Activated CD4-positive, alpha-beta T cell treated with anti-CD3 and anti-CD28 coated beads for 36 hours (primary cell): ENCODE measurements at regions not wholly inside any gene's neighbourhood (a gene's known extent, or its start where the extent isn't known, plus 50 kb on each side); places are given as distances from the start of the nearest gene placed in this dataset.

ENCODE experiments used
- ATAC-seq: fragments of 200-7000 bp; cut with Tn5 transposase; one replicate; pipeline ENCODE4 v1.10.0; 2021; ENCODE audit warnings: mild to moderate bottlenecking, moderate library complexity
- CTCF ChIA-PET: fragments of 350-600 bp; sonication (Branson Sonifier 250); formaldehyde crosslinking; loops from one replicate; lab custom pipeline; 2021; ENCODE audit warnings: antibody characterized with exemption; lab: Charles Lee
- POLR2A ChIA-PET: fragments of 350-600 bp; sonication (Branson Sonifier 250); formaldehyde crosslinking; loops from one replicate; lab custom pipeline; 2021; ENCODE audit warnings: antibody characterized with exemption, inconsistent platforms; lab: Charles Lee
- DNase-seq: peaks from one replicate; pipeline ENCODE4 v3.0.0-alpha.2; 2020
- H3K27ac Mint-ChIP-seq: one replicate; pipeline ENCODE4 v1.8.0; 2021; ENCODE audit warnings: mixed read lengths
- H3K27me3 Mint-ChIP-seq: one replicate; pipeline ENCODE4 v1.8.0; 2021; ENCODE audit warnings: mixed read lengths
- H3K36me3 Mint-ChIP-seq: one replicate; pipeline ENCODE4 v1.8.0; 2021; ENCODE audit warnings: low read depth, mixed read lengths
- H3K4me1 Mint-ChIP-seq: one replicate; pipeline ENCODE4 v1.8.0; 2021; ENCODE audit warnings: mixed read lengths
- H3K4me3 Mint-ChIP-seq: one replicate; pipeline ENCODE4 v1.8.0; 2021; ENCODE audit warnings: mild to moderate bottlenecking, moderate library complexity, mixed read lengths
- H3K9me3 Mint-ChIP-seq: one replicate; pipeline ENCODE4 v1.8.0; 2021; ENCODE audit warnings: low read depth, mixed read lengths
- intact Hi-C, 2 experiments: fragments of 100-400 bp; cut with DNase I in 1 of 2; cut with micrococcal nuclease in 1 of 2; formaldehyde crosslinking; loops; one replicate each; pipeline versions ENCODE4 v1.14.2 to v1.15.1; 2022 to 2024; cut with DNase I, micrococcal nuclease

GRCh38 chr11:116148645-116149044 is 624.1 kb downstream of the BUD13 start:
- intact Hi-C loops = no loop called here
- peaks cover 10% of the 10 kb centered on the region for H3K27me3 Mint-ChIP-seq
- CTCF ChIA-PET = no interaction called here
- POLR2A ChIA-PET = no interaction called here
- no peaks in the 10 kb centered on the region for H3K36me3 Mint-ChIP-seq
- no peak overlapping the region for H3K27ac Mint-ChIP-seq
- no peak overlapping the region for H3K4me3 Mint-ChIP-seq
- no peaks in the 10 kb centered on the region for H3K4me1 Mint-ChIP-seq
- DNase-seq (no peak), ATAC-seq (no peak)
- peaks cover 5% of the 10 kb centered on the region for H3K9me3 Mint-ChIP-seq

DNA sequence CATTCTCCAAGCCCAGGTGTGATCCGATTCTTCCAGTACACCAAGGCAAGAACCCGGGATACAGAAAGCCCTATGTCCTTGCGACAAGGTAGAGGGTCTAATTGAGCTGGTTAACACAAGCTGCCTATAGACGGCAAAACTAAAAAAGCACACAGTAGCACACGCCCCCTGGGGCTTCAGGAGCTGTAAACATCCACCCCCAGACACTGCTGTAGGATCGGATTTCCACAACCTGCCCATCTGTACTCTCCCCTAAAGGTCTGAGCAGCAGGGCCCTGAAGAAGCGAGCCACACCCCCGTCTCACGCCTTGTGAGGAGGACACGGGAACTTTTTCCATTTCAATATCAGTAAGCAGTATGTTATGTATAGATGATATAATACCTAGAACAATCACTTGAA is 624.7 kb downstream of the BUD13 start:
- ChIA-PET POLR2A (no interaction called here), CTCF (no interaction called here)
- DNase-seq (no peak), ATAC-seq (no peak)
- intact Hi-C loops = no loop called here
- H3K27ac Mint-ChIP-seq = no peak overlapping the region
- H3K36me3 Mint-ChIP-seq = no peaks in the 10 kb centered on the region
- H3K9me3 Mint-ChIP-seq = peaks cover 5% of the 10 kb centered on the region
- no peak overlapping the region for H3K4me3 Mint-ChIP-seq
- H3K4me1 Mint-ChIP-seq = no peaks in the 10 kb centered on the region
- peaks cover 10% of the 10 kb centered on the region for H3K27me3 Mint-ChIP-seq

GRCh38 chr11:116145187-116145865 is 627.5 kb downstream of the BUD13 start:
- Mint-ChIP-seq H3K9me3 (no peaks in the 10 kb centered on the region), H3K27me3 (peaks cover 10% of the 10 kb centered on the region), H3K27ac (no peak overlapping the region), H3K4me3 (no peak overlapping the region), H3K36me3 (no peaks in the 10 kb centered on the region), H3K4me1 (no peaks in the 10 kb centered on the region)
- DNase-seq (no peak), ATAC-seq (no peak)
- ChIA-PET POLR2A (no interaction called here), CTCF (no interaction called here)
- intact Hi-C loops = no loop called here

DNA sequence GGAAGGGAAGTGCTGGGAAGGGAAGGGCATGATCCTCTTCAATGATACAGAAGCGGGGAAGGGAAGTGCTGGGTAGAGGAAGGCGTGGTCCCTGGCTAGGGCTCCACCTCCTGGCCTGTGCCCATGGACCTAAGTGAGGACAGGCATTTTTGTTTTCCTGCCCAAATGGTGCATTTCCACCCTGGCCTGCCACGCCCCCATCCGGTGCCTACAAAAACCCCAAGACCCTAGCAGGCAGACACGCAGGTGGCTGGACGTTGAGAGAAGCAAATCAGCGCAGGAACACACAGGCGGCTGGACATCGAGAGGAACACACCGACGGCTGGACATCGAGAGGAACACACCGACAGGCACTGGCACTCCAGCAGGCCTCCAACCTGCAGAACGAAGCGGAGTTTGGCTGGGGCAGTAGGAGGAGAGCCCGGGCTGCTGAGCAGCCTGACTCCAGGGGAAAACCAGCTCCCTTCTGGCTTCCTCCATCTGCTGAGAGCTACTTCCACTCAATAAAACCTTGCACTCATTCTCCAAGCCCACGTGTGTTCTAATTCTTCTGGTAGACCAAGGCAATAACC is 628.3 kb downstream of the BUD13 start:
- ChIA-PET POLR2A (no interaction called here), CTCF (no interaction called here)
- Mint-ChIP-seq H3K4me1 (no peaks in the 10 kb centered on the region), H3K9me3 (no peaks in the 10 kb centered on the region), H3K27me3 (peaks cover 10% of the 10 kb centered on the region), H3K36me3 (no peaks in the 10 kb centered on the region), H3K4me3 (no peak overlapping the region), H3K27ac (no peak overlapping the region)
- no peak for ATAC-seq
- intact Hi-C loops = no loop called here
- DNase-seq = no peak

GRCh38 chr11:116138280-116138679 is 634.1 kb upstream of the CADM1 start:
- intact Hi-C loops = no loop called here
- Mint-ChIP-seq H3K4me3 (no peak overlapping the region), H3K27ac (no peak overlapping the region), H3K4me1 (no peaks in the 10 kb centered on the region), H3K36me3 (no peaks in the 10 kb centered on the region), H3K9me3 (no peaks in the 10 kb centered on the region), H3K27me3 (peaks cover 7% of the 10 kb centered on the region)
- DNase-seq (no peak), ATAC-seq (no peak)
- CTCF ChIA-PET = no interaction called here
- POLR2A ChIA-PET = no interaction called here

DNA sequence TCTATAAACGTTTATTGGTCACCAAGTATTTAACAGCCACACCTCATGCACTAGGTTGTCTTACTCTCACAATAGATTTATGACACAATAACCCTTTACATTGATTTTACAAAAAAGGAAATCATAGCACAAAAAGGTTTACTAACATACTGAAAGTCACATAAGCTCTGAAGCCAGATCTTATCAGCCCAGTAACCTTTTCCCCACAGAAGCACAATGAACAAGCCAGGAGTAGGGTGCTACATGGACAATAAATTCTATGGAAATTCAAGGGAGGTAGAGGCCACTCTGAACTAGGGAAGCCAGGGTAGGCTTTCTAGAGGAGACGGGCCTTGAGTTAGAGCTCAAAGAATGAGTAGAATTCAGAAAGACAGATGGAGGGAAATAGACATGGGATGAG is 633.5 kb upstream of the CADM1 start:
- ATAC-seq (no peak), DNase-seq (no peak)
- H3K36me3 Mint-ChIP-seq = no peaks in the 10 kb centered on the region
- intact Hi-C loops = no loop called here
- ChIA-PET POLR2A (no interaction called here), CTCF (no interaction called here)
- H3K4me3 Mint-ChIP-seq = no peak overlapping the region
- no peaks in the 10 kb centered on the region for H3K4me1 Mint-ChIP-seq
- H3K9me3 Mint-ChIP-seq = no peaks in the 10 kb centered on the region
- H3K27ac Mint-ChIP-seq = no peak overlapping the region
- peaks cover 7% of the 10 kb centered on the region for H3K27me3 Mint-ChIP-seq

DNA sequence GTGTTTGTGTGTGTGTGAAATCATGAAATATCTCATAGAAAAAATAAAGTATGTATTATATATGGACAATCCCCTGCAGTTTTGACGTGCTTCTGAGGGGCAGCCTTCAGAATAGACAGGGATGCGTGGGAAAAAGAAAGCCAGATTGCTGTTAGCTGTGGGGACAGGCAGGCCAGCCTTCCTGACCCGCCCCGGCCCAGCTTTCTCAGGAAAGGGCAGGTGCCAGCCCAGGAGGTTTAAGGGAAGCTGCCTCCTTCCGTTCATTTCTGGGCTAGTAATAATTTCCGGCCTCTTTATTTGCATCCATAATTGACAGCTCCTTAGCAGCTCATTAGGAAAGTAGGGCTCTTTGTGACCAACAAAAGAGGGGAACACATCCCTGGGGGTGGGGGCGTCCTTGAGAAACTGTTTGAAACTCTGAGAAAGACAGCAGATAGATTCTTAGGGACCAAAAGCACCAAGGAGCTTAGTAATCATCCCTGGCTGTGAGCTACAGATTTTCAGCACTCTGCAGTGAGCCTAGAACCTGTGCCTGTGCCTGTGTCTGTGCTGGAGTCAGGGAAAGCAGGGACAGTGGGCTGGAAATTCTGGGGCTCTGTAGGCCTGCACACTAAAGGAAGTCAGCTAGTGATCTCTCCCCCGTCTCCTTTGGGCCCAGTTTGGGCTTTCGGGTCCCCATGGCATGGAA is 632.9 kb upstream of the CADM1 start:
- POLR2A ChIA-PET = no interaction called here
- Mint-ChIP-seq H3K9me3 (no peaks in the 10 kb centered on the region), H3K27me3 (peaks cover 7% of the 10 kb centered on the region), H3K4me3 (no peak overlapping the region), H3K36me3 (no peaks in the 10 kb centered on the region), H3K27ac (no peak overlapping the region), H3K4me1 (no peaks in the 10 kb centered on the region)
- intact Hi-C loops = no loop called here
- no peak for ATAC-seq
- DNase-seq = no peak
- CTCF ChIA-PET = no interaction called here

DNA sequence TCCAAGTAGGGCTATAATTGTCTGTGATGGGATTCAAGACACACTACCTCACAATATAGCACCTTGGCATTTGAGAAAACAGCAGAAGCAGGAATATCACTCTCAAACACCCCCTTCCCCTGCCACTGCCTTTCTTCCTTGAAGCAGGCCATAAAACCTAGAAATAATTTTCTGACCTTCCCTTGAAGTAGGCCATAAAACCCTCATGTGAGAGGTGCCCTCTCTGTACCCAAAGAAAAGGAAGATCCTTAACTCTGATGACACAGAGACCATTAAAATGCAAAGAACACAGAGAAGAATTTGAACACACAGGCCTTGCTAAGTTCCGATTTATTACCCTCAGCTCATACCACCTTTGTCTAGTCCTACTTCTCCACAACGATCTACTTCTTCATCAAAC is 631.7 kb upstream of the CADM1 start:
- Mint-ChIP-seq H3K27ac (no peak overlapping the region), H3K36me3 (no peaks in the 10 kb centered on the region), H3K4me3 (no peak overlapping the region), H3K27me3 (peaks cover 7% of the 10 kb centered on the region), H3K9me3 (no peaks in the 10 kb centered on the region), H3K4me1 (no peaks in the 10 kb centered on the region)
- intact Hi-C loops = no loop called here
- DNase-seq = no peak
- CTCF ChIA-PET = no interaction called here
- POLR2A ChIA-PET = no interaction called here
- ATAC-seq = no peak

- ChIA-PET CTCF (interaction anchor here (1.0 kb wide), 1 partner anchor 23 kb away, joined by 6 read pairs; no protein-coding TSS in a partner anchor), POLR2A (no interaction called here)
- H3K9me3 Mint-ChIP-seq = no peaks in the 10 kb centered on the region
- no peak for ATAC-seq
- no peak for DNase-seq
- H3K4me3 Mint-ChIP-seq = no peak overlapping the region
- peaks cover 5% of the 10 kb centered on the region for H3K27me3 Mint-ChIP-seq
- intact Hi-C loops = no loop called here
- H3K36me3 Mint-ChIP-seq = no peaks in the 10 kb centered on the region
- no peak overlapping the region for H3K27ac Mint-ChIP-seq
- no peaks in the 10 kb centered on the region for H3K4me1 Mint-ChIP-seq
These were observed 630.2 kb upstream of the CADM1 start for GRCh38 chr11:116134450-116134849.

DNA sequence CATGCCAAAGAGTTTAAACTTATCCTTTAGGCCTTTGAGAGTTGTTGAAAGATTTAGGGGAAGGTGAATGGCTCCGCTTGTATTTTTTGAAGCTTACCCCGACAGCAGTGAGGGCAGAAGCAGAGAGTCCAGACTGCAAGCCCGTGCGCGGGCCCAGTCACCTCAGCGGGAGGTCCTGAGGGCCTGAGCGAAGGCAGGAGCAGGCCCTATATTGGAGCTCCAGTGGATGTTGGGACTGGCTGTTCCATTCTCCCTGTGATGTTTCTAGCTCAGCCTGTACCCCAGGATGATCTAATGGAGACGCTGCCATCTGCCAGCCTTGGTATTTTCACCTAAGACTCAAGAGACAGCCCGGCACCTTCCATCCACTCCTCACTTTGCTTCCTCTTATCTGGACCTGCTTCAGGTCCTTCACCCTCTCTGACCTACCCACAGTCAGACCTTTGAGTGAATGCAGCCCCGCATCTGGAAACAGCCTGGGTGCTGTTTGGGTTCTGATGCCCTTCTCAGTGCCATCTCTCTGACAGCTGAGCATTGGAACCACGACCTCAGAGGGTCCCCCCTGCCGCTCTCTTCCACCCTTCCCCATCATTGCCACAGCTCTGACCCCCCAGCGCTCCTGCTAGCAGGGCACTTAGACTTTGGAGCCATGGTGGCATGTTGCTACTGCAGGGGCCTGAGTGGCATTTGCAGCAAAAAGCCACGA is 628.2 kb upstream of the CADM1 start:
- no peak for ATAC-seq
- Mint-ChIP-seq H3K9me3 (no peaks in the 10 kb centered on the region), H3K4me1 (no peaks in the 10 kb centered on the region), H3K27ac (no peak overlapping the region), H3K36me3 (no peaks in the 10 kb centered on the region), H3K4me3 (no peak overlapping the region), H3K27me3 (peaks cover 2% of the 10 kb centered on the region)
- CTCF ChIA-PET = no interaction called here
- intact Hi-C loops = no loop called here
- no peak for DNase-seq
- POLR2A ChIA-PET = no interaction called here

DNA sequence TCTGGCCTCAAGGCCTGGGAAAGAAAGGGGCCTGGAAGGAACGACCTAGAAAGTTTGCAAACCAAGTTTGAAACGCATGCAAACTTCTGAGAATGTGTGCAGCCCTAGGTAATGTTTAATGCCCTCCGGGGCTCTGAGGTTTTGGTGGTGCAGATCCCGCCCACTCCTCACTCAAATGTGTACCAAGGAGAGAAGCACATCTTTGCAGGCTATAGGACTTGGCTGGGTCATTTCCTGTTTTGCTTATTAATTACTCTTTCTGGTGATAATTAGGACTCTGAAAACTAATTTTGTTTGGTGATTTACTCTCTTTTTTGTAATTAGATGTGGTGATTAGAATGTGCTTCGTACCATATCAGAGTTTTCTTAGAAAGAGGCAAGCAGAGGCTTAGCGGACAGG is 625.9 kb upstream of the CADM1 start:
- no peak for ATAC-seq
- intact Hi-C loops = no loop called here
- H3K4me3 Mint-ChIP-seq = no peak overlapping the region
- no peaks in the 10 kb centered on the region for H3K4me1 Mint-ChIP-seq
- H3K27ac Mint-ChIP-seq = no peak overlapping the region
- ChIA-PET POLR2A (no interaction called here), CTCF (no interaction called here)
- no peak for DNase-seq
- H3K9me3 Mint-ChIP-seq = no peaks in the 10 kb centered on the region
- H3K27me3 Mint-ChIP-seq = peaks cover 4% of the 10 kb centered on the region
- H3K36me3 Mint-ChIP-seq = no peaks in the 10 kb centered on the region

- Mint-ChIP-seq H3K36me3 (no peaks in the 10 kb centered on the region), H3K27me3 (peaks cover 4% of the 10 kb centered on the region), H3K4me1 (no peaks in the 10 kb centered on the region), H3K27ac (no peak overlapping the region), H3K4me3 (no peak overlapping the region), H3K9me3 (no peaks in the 10 kb centered on the region)
- CTCF ChIA-PET = no interaction called here
- POLR2A ChIA-PET = no interaction called here
- DNase-seq (no peak), ATAC-seq (no peak)
- intact Hi-C loops = no loop called here
These were observed 625.2 kb upstream of the CADM1 start for GRCh38 chr11:116129456-116129855.
